ENCODE measurements at regions not wholly inside any gene's neighbourhood (a gene's known extent, or its start where the extent isn't known, plus 50 kb on each side); places are given as distances from the start of the nearest gene placed in this dataset.

DNA sequence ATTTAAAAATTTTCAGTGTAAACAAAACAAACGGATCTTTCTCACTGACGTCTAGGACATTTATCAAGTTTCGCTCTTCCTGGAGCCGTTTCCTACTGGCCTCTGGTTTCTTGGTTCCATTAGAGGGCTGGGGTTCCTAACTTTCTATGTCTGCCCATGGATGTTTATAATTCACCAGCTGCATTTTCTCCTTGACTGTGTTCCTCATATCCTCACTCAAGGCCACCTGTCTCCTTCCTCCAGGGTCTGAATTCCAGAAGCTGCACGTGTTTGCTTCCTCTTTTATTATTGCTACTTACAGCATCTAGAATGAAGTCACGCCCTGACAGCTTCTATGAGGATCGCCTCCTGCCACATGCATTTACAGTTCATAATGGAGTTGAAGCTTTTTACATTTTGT lies 74.1 kb upstream of the BASP1 start:
- H3K9ac ChIP-seq (ENCODE audit: insufficient read depth in 1 of 2, low read depth in 2 of 2, low read length in 2 of 2) = no peak overlapping the region
- DNase-seq (ENCODE audit: extremely low read depth in 1 of 4, low spot score in 3 of 4) = no peak
- in situ Hi-C loops (cut with MboI) = no loop called here
- no peaks in the 10 kb centered on the region for H3K9me1 ChIP-seq (ENCODE audit: control insufficient read depth, insufficient read depth, low read length)
- FAIRE-seq = no peak
- H3K79me2 ChIP-seq (ENCODE audit: control insufficient read depth, insufficient read depth, low read length) = no peaks in the 10 kb centered on the region
- peaks cover 0 to 5% of the 10 kb centered on the region in 2 experiments; a peak in 2 of 5 replicates for H3K27me3 ChIP-seq (ENCODE audit: control insufficient read depth in 2 of 2, insufficient read depth in 2 of 2, low read length in 2 of 2)
- no peaks in the 10 kb centered on the region for H3K9me3 ChIP-seq (replicated peaks; ENCODE audit: control insufficient read depth, insufficient read depth, low read depth, low read length)
- POLR2A ChIA-PET = no interaction called here
- CTCF ChIA-PET (ENCODE audit: low intra/inter-chr PET ratio) = no interaction called here
- H3K4me2 ChIP-seq (ENCODE audit: insufficient read depth, low read length) = no peak overlapping the region
- TF ChIP-seq EP300 (IDR thresholded peaks at IDR 0.05; ENCODE audit: low read length) (no peak), SAFB (IDR thresholded peaks at IDR 0.05; ENCODE audit: borderline replicate concordance, low read depth, low read length) (no peak), CBX2 (IDR thresholded peaks at IDR 0.05; ENCODE audit: insufficient read depth, low read length, poor library complexity, severe bottlenecking) (no peak), HDAC6 (IDR thresholded peaks at IDR 0.05; ENCODE audit: low read depth, low read length) (no peak), ZZZ3 (IDR thresholded peaks at IDR 0.05) (no peak), ZNF740 (CRISPR knock-in tag; IDR thresholded peaks at IDR 0.05) (no peak), ZNF740 (tag; IDR thresholded peaks at IDR 0.05) (no peak), ZNF311 (CRISPR knock-in tag; IDR thresholded peaks at IDR 0.05) (no peak), MIER1 (IDR thresholded peaks at IDR 0.05; ENCODE audit: low read depth) (no peak), ILF3 (IDR thresholded peaks at IDR 0.05; ENCODE audit: borderline replicate concordance) (no peak), NR2C2 (CRISPR knock-in tag; IDR thresholded peaks at IDR 0.05) (no peak), NR2C2 (tag; IDR thresholded peaks at IDR 0.05) (no peak)
- H3K36me3 ChIP-seq (ENCODE audit: control insufficient read depth, insufficient read depth, low read length) = no peaks in the 10 kb centered on the region
- H3K4me1 ChIP-seq (replicated peaks in 1 of 2; ENCODE audit: control insufficient read depth in 2 of 2, insufficient read depth in 2 of 2, low read length in 2 of 2) = peaks cover 0 to 5% of the 10 kb centered on the region in 2 experiments; a peak in 2 of 5 replicates
- no peaks in the 10 kb centered on the region for H4K20me1 ChIP-seq (replicated peaks; ENCODE audit: control insufficient read depth, insufficient read depth, low read length)
- WGBS (ENCODE audit: insufficient coverage, low coverage, missing lambda C conversion rate) = 9% methylated on average over 7 of the region's 7 CpGs
- H2AFZ ChIP-seq (ENCODE audit: low read depth, low read length) = no peak overlapping the region
- no peak overlapping the region for H3K27ac ChIP-seq (ENCODE audit: extremely low read depth, low read depth, low read length)
- ATAC-seq = no peak
- BruUV-seq (replicated peaks) = no TSS peak
- intact Hi-C loops (cut with micrococcal nuclease) = no loop called here
- H3K4me3 ChIP-seq = no peak overlapping the region
